GM19239 (cell line): ENCODE measurements at regions not wholly inside any gene's neighbourhood (a gene's known extent, or its start where the extent isn't known, plus 50 kb on each side); places are given as distances from the start of the nearest gene placed in this dataset.

Source experiments
- DNase-seq: peaks from one replicate; pipeline ENCODE4 v3.0.0; 2011; ENCODE audit warnings: low spot score; ENCODE audit not compliant: insufficient read length
- FAIRE-seq: peaks from 2 replicates; lab custom pipeline; 2011; peaks lifted over from hg19 to GRCh38; lab: Jason Lieb, UNC

- no peak for DNase-seq
- no peak for FAIRE-seq
These were observed 50.4 kb upstream of the WDR11 start for GRCh38 chr10:120800528-120801323.
